Smooth muscle cell of the brain vasculature (primary cell): ENCODE measurements at regions not wholly inside any gene's neighbourhood (a gene's known extent, or its start where the extent isn't known, plus 50 kb on each side); places are given as distances from the start of the nearest gene placed in this dataset.

Experiments used
- DNase-seq: peaks from one replicate; pipeline ENCODE4 v3.0.0-alpha.2; 2012; ENCODE audit warnings: low read depth, low spot score

GRCh38 chr9:36728651-36729520, 156.2 kb downstream of the MELK start:
- DNase-seq = peak; percentile 43

- no peak for DNase-seq
Observed at GRCh38 chr9:36729906-36730305, 157.2 kb downstream of the MELK start.

- DNase-seq = no peak
Observed at GRCh38 chr9:36730414-36730813, 157.7 kb downstream of the MELK start.

- no peak for DNase-seq
Observed at GRCh38 chr9:36731068-36731956, 158.6 kb downstream of the MELK start.

GRCh38 chr9:36734737-36735136, 162.0 kb downstream of the MELK start:
- no peak for DNase-seq

GRCh38 chr9:36736648-36737047, 164.0 kb downstream of the MELK start:
- DNase-seq = no peak

GRCh38 chr9:36738318-36738976, 165.8 kb downstream of the MELK start:
- no peak for DNase-seq

GRCh38 chr9:36739373-36740116, 166.8 kb downstream of the MELK start:
- DNase-seq = no peak

DNA sequence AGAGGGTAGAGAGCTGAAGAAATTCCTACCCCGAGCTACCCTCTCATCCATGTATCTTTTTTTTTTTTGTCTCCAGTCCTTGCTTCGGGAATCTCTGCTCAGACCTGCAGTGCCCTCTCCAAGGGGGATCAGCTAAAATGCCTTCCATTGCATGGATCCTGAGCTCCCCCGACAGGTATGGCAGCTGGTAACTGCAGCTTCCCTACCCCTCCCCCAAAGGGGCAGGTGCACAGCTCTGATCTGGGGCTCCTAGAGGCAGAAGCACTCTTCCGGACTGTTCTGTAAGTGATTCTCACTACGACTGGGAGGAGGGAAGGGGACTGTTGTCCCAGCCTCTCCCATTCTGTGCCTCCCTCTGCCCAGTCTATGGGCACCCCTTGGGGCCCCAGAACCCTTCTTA, 169.6 kb downstream of the MELK start:
- DNase-seq = no peak

GRCh38 chr9:36744678-36745077, 172.0 kb downstream of the MELK start:
- no peak for DNase-seq

DNA sequence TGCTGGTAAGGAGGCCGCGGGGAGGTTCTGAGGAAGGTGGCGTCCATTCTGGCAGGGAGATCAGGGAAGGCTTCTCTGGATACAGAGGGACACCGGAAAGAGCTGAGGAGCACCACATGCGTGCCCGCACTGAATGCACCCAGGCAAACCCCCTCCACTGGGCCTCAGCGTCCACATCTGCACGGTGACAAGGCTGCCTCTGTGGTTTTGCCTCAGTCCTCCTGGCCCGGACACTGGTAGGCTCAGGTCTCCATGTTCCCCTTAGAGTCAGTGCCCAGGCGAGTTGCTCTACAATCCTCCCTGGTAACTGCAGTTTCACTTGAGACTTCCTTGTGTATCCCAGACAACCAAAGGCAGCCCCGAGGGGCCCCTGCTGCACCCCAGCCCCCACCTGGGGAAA, 173.3 kb downstream of the MELK start:
- no peak for DNase-seq

- no peak for DNase-seq
Observed at GRCh38 chr9:36746415-36746814, 173.7 kb downstream of the MELK start.

DNA sequence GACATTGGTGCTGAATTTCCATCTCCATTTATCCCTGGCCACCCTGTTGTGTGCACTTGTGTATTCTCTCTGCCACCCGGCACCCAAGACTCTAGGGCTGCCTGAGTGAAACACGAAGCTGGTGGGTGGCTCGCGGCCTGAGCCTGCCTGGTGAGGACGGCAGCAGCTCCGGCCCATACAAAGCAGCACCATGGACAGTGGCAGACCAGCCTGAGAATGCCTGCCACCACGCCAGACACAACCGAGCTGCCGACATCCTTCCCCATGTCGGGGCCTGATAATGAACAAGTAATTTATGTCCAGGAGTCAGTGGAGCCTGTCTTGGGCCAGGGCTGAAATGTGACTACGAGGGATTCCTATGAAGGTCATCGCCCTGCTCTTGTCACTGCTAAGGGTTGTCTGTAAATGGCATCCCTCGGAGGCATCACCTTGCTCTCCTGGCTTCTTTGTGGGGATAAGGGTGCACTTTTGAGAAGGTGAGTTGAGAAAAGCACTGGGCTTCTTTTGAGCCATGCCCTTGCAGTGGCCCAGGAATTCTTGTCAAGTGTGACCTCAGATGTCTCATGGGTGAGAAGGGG, 175.7 kb downstream of the MELK start:
- peak; percentile 9 for DNase-seq

DNA sequence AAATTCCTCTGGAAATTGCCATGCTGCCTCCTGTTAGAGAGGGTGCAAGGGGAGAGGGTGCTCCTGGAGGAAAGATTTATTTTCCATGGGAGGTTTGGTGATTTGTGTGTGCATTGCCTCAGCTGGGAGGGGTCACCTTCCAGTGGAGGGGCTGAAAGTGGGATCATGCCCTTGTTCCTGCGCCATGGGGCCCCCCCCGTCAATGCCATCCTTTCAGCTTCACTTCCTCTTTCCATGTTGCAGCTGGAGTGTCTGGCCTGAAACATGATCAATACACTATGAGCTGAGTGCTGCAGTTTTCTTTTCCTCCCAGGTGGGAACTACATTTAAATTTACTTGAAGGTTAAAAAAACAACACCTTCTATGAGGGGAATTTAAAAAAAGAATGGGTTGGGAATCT, 176.8 kb downstream of the MELK start:
- DNase-seq = no peak

DNA sequence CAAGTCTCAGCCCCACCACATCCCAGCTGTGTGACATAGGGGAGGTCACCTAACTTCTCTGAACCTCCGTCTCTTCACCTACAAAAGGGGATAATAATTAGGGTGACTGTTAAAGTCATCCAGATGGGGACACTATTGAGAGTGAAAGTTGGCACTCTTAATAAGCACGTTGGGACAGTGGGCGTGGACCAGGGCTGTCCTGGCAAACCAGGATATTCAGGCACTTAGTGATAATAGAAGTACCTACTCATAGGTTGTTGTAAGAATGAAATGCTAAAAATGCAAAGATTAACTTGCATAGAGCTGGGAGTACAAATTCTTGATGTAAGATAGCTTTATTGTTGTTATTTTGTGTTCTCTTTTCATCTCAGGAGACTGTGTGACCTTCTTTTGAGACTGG, 177.9 kb downstream of the MELK start:
- DNase-seq = no peak

GRCh38 chr9:36755019-36755418, 182.3 kb downstream of the MELK start:
- no peak for DNase-seq

GRCh38 chr9:36759141-36759540, 186.4 kb downstream of the MELK start:
- no peak for DNase-seq

GRCh38 chr9:36759976-36760375, 187.3 kb downstream of the MELK start:
- no peak for DNase-seq

DNA sequence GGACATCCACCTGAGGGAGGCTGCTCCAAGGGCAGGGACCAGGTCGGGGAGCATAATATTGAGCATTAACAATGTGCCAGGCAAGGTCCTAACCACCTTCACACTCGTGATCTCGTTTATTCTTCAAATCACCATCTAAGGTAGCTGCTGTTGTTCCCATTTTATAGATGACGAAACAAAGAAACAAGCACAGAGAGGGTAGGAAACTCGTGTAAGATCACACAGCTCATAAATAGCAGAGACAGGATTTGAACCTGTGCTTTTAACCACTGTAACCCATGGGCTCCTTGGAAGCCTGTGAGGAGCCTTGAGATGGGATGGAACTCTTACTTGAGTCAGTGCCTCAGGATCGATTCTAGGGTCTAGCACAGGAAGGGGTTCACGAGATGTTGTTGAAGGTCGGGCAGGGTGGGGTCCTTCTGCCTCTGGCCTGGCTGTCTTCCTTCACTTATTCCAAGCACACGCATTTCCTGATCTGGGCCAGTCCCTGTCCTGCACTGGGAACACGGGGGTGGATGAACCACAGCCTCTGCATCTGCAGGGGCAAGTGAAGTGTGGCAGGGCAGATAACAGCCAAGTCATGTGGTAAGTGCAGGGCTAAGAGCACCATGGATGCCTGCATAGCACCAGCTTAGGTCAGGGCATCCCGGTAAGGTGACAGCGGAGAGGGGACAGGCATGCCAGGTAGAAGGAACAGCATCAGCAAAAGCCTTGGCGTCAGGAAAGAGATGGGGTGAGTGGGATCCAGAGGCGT, 188.1 kb downstream of the MELK start:
- DNase-seq = no peak

DNA sequence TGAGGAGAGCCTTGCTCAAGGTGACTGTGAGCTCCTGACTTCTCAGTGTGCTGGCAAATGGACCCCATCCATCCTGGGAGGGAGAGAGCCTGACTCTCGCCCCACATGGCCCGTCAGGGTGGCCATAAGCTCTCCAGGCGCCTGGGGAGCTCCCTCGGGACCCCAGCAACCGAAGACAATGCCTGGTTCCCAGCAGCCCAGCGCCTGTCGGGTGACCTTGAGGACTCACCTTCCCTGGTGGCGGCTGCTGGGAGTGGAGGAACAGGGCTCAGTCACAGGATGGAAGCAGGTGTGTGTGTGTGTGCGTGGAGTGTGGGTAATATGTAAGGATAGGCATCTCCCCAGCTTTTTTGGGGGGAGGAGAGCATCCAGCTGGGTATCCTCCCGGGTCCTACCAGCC, 190.3 kb downstream of the MELK start:
- no peak for DNase-seq
